T-helper 1 cell (primary cell): ENCODE measurements at regions not wholly inside any gene's neighbourhood (a gene's known extent, or its start where the extent isn't known, plus 50 kb on each side); places are given as distances from the start of the nearest gene placed in this dataset.

Source experiments
- DNase-seq, 5 donors: peaks; one replicate each; pipeline ENCODE4 v3.0.0-alpha.2; 2012 to 2020

GRCh38 chr5:135246923-135247795 lies 151.9 kb downstream of the MACROH2A1 start:
- DNase-seq, result no peak

DNA sequence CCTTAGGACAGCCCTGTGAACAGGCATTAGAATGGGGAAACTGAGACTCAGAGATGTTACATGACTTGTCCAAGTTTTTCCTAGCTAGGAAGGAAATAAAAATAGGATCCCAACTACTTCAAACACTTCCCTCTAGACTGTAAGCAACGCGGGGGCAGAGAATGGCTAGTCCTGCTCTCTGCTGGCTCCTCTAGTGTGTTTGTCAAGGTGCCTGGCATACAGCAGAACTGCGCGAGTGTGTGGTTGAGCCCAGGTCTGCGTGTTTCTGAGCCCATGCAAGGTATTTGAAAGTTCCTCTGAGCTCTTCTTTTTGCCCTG lies 152.5 kb downstream of the MACROH2A1 start:
- no peak for DNase-seq

- DNase-seq, result no peak
Measured at GRCh38 chr5:135245521-135246499, 153.2 kb downstream of the MACROH2A1 start.

- no peak for DNase-seq
Measured at GRCh38 chr5:135244620-135245021, 154.4 kb downstream of the MACROH2A1 start.

GRCh38 chr5:135243556-135244285 lies 155.3 kb downstream of the MACROH2A1 start:
- no peak for DNase-seq

DNA sequence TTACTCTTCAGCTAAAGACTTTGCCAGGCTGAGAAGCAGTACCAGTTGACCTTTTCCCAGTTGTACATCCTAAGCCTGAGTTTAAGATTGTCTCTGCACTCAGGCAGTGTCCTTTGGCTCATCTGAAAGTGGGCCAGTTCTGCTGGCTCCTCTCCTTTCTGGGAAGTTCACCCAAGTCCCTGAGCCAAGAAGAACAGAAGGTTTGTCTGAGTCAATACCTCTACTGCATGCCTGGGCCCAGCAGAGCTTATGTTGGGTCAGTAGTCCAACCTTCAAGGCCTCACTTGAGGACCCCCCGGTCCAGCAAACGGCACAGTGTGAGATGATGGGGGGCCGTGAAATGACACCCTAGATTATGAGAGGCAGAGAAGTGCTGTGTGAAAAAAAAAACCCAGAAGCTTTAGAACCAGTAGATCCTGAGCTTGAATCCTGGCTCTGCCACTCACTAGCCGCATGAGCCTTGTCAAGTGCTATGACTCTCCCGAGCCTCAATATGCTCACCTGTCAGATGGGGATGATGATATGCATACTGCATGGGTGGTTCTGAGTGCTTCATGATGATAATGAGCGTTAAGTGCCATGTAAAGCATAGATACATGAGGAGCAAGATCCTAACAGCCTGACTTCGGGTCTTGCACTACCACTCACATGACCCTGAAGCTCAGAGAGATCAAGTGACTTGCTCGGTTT lies 156.0 kb downstream of the MACROH2A1 start:
- no peak for DNase-seq

GRCh38 chr5:135242021-135242865 lies 156.8 kb downstream of the MACROH2A1 start:
- no peak for DNase-seq

DNA sequence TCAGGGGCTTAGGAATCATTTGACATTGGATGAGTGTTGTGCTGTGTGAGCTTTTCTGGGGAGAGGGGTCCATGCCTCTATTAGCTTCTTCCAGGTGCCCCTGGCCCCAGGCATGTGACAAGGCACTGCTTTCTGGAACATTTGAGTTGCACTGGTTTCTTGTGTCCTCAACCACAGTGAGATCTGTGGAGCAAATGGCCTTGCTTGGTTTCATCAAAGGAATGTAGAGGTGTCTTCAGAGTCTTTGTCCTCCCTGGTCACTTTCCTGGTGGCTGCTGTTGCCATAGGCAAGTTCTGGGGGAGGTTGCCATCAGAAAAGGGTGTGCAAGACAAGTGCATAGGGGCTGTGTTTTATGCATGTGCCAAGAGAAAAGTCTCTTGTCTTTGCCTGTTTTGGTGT lies 157.5 kb downstream of the MACROH2A1 start:
- no peak for DNase-seq

- no peak for DNase-seq
Measured at GRCh38 chr5:135240781-135241360, 158.2 kb downstream of the MACROH2A1 start.

DNA sequence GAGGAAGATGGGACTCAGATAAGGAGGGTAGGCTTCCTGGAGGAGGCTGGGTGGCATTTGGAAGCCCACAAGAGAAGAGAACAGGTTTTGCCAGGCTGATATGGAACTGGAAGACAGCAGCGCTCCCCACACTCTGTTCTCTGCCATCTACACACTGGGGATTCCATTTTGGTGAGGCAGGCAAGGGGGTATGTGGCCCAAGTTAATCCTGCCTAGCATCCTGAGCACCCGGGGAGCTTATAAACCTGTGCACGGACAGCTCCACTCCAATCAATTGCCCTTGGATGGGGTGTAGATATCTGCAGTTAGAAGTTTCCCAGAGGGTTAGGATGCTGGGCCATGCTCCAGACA lies 158.8 kb downstream of the MACROH2A1 start:
- no peak for DNase-seq

- DNase-seq, result no peak
Measured at GRCh38 chr5:135239453-135240282, 159.4 kb downstream of the MACROH2A1 start.

GRCh38 chr5:135238622-135239452 lies 160.2 kb downstream of the MACROH2A1 start:
- no peak for DNase-seq

- no peak for DNase-seq
Measured at GRCh38 chr5:135237748-135238103, 161.3 kb downstream of the MACROH2A1 start.

- no peak for DNase-seq
Measured at GRCh38 chr5:135236908-135237747, 161.9 kb downstream of the MACROH2A1 start.

GRCh38 chr5:135236228-135236907 lies 162.7 kb downstream of the MACROH2A1 start:
- no peak for DNase-seq

- no peak for DNase-seq
Measured at GRCh38 chr5:135235551-135236227, 163.3 kb downstream of the MACROH2A1 start.
